H1 (cell line): ENCODE measurements at regions not wholly inside any gene's neighbourhood (a gene's known extent, or its start where the extent isn't known, plus 50 kb on each side); places are given as distances from the start of the nearest gene placed in this dataset.

Experiments
- NANOG ChIP-seq: IDR thresholded peaks from 2 replicates; pipeline ENCODE4 v1.6.1; 2011; ENCODE audit warnings: low read length, low read depth, mild to moderate bottlenecking, inconsistent platforms; ENCODE audit not compliant: insufficient read depth, poor library complexity, severe bottlenecking

GRCh38 chr6:168148231-168148849 lies 69.3 kb upstream of the FRMD1 start (continued):
- no peak for TF ChIP-seq NANOG
